Neural progenitor cell (in vitro differentiated cells): ENCODE measurements at regions not wholly inside any gene's neighbourhood (a gene's known extent, or its start where the extent isn't known, plus 50 kb on each side); places are given as distances from the start of the nearest gene placed in this dataset.

Experiments used
- DNase-seq: peaks from one replicate; pipeline ENCODE4 v3.0.0-alpha.2; 2016; ENCODE audit warnings: low spot score
- H2AFZ ChIP-seq: fragments of 200-600 bp; sonication (generic); replicated peaks from 2 replicates; pipeline ENCODE4 v1.6.1; 2016; ENCODE audit warnings: antibody characterized with exemption
- H3F3A ChIP-seq: fragments of 200-600 bp; sonication (generic); 2 replicates; pipeline ENCODE4 v1.6.1; 2016; ENCODE audit warnings: antibody characterized with exemption, low read depth
- H3K27ac ChIP-seq: fragments of 200-600 bp; sonication (generic); 2 replicates; pipeline ENCODE4 v1.5.1; 2016; ENCODE audit warnings: mild to moderate bottlenecking
- H3K27me3 ChIP-seq: fragments of 200-600 bp; sonication (generic); 2 replicates; pipeline ENCODE4 v1.6.1; 2016; ENCODE audit warnings: mild to moderate bottlenecking, moderate library complexity
- H3K36me3 ChIP-seq: fragments of 200-600 bp; sonication (generic); 2 replicates; pipeline ENCODE4 v1.5.1; 2016
- H3K4me1 ChIP-seq: fragments of 200-600 bp; sonication (generic); 2 replicates; pipeline ENCODE4 v1.6.1; 2016; ENCODE audit warnings: mixed run types
- H3K4me2 ChIP-seq: fragments of 200-600 bp; sonication (generic); 2 replicates; pipeline ENCODE4 v1.6.1; 2016
- H3K4me3 ChIP-seq: fragments of 200-600 bp; sonication (generic); 2 replicates; pipeline ENCODE4 v1.5.1; 2016
- H3K79me2 ChIP-seq: fragments of 200-600 bp; sonication (generic); 2 replicates; pipeline ENCODE4 v1.6.1; 2016; ENCODE audit warnings: low read depth
- H3K9ac ChIP-seq: fragments of 200-600 bp; sonication (generic); 2 replicates; pipeline ENCODE4 v1.6.1; 2016
- H3K9me3 ChIP-seq: fragments of 200-600 bp; sonication (generic); 2 replicates; pipeline ENCODE4 v1.5.1; 2016; ENCODE audit warnings: low read depth
- H4K20me1 ChIP-seq: fragments of 200-600 bp; sonication (generic); 2 replicates; pipeline ENCODE4 v1.6.1; 2016; ENCODE audit warnings: low read depth
- H3K27ac Mint-ChIP-seq: 3 replicates; pipeline ENCODE4 v1.8.0; 2021; ENCODE audit warnings: mixed read lengths
- H3K27me3 Mint-ChIP-seq: 2 replicates; pipeline ENCODE4 v1.8.0; 2022; ENCODE audit warnings: low read depth, mild to moderate bottlenecking, inconsistent platforms, moderate library complexity, mixed read lengths; ENCODE audit not compliant: insufficient read depth
- H3K36me3 Mint-ChIP-seq: 3 replicates; pipeline ENCODE4 v1.8.0; 2021; ENCODE audit warnings: mixed read lengths
- H3K4me1 Mint-ChIP-seq: 3 replicates; pipeline ENCODE4 v1.8.0; 2021; ENCODE audit warnings: mixed read lengths
- H3K4me3 Mint-ChIP-seq: 3 replicates; pipeline ENCODE4 v1.8.0; 2021; ENCODE audit warnings: mild to moderate bottlenecking, moderate library complexity, mixed read lengths
- H3K9me3 Mint-ChIP-seq: 3 replicates; pipeline ENCODE4 v1.8.0; 2020; ENCODE audit warnings: mixed read lengths
- CTCF ChIP-seq: fragments of 200-600 bp; sonication (generic); IDR thresholded peaks from 2 replicates; pipeline ENCODE4 v1.5.1; 2017; ENCODE audit warnings: antibody characterized with exemption, mild to moderate bottlenecking
- EZH2 ChIP-seq: fragments of 200-600 bp; sonication (generic); IDR thresholded peaks from 2 replicates; pipeline ENCODE4 v1.6.1; 2017; ENCODE audit warnings: antibody characterized with exemption, mild to moderate bottlenecking, moderate library complexity
- EZH2phosphoT487 ChIP-seq: fragments of 200-600 bp; sonication (generic); IDR thresholded peaks from 2 replicates; pipeline ENCODE4 v1.6.1; 2017; ENCODE audit warnings: antibody characterized with exemption

- DNase-seq, result no peak
- H3F3A ChIP-seq, result no peaks in the 10 kb centered on the region
- TF ChIP-seq EZH2, result no peak
- TF ChIP-seq EZH2phosphoT487, result no peak
- no peak for TF ChIP-seq CTCF
- H3K4me3 ChIP-seq, result no peak overlapping the region
- Mint-ChIP-seq H3K27me3 (no peaks in the 10 kb centered on the region), H3K36me3 (no peaks in the 10 kb centered on the region), H3K4me1 (no peaks in the 10 kb centered on the region), H3K4me3 (no peak overlapping the region), H3K9me3 (peaks cover 2% of the 10 kb centered on the region), H3K27ac (no peak overlapping the region)
- no peaks in the 10 kb centered on the region for H4K20me1 ChIP-seq
- no peak overlapping the region for H2AFZ ChIP-seq
- H3K79me2 ChIP-seq, result no peaks in the 10 kb centered on the region
- no peaks in the 10 kb centered on the region for H3K4me1 ChIP-seq
- H3K4me2 ChIP-seq, result no peak overlapping the region
- H3K27ac ChIP-seq, result no peak overlapping the region
- H3K27me3 ChIP-seq, result no peaks in the 10 kb centered on the region
- H3K36me3 ChIP-seq, result no peaks in the 10 kb centered on the region
- no peaks in the 10 kb centered on the region for H3K9me3 ChIP-seq
- no peak overlapping the region for H3K9ac ChIP-seq
Measured at GRCh38 chr2:216808805-216809425, 50.9 kb downstream of the TNP1 start.

DNA sequence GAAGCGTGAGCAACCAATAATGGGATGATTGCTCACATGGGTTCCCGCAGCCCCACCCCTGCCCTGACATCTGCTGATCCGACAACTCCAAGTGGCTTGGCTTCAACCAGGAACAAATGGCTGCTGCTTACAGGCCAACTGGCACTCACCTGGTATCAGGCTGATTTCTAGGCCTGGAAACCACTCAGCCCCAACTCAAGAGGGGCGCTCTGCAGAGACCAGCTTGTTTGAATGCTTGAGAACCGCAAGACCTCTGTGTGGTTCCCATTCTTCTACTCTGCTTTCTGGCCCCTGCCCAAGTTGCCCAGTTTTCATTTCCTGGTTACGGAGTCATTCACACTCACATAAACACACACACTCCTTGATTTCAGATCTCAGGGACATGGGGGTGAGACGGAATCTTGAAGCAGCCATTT is 52.0 kb downstream of the TNP1 start:
- no peak overlapping the region for H3K9ac ChIP-seq
- H4K20me1 ChIP-seq, result no peaks in the 10 kb centered on the region
- no peaks in the 10 kb centered on the region for H3F3A ChIP-seq
- H3K9me3 Mint-ChIP-seq, result peaks cover 2% of the 10 kb centered on the region
- peaks cover 2% of the 10 kb centered on the region for H3K27me3 Mint-ChIP-seq
- no peak overlapping the region for H3K4me2 ChIP-seq
- no peaks in the 10 kb centered on the region for H3K4me1 Mint-ChIP-seq
- no peak for TF ChIP-seq EZH2phosphoT487
- no peak overlapping the region for H3K27ac Mint-ChIP-seq
- DNase-seq, result no peak
- H3K27ac ChIP-seq, result no peak overlapping the region
- H3K36me3 ChIP-seq, result no peaks in the 10 kb centered on the region
- H3K4me3 Mint-ChIP-seq, result no peak overlapping the region
- no peak overlapping the region for H3K4me3 ChIP-seq
- H3K27me3 ChIP-seq, result no peaks in the 10 kb centered on the region
- H3K4me1 ChIP-seq, result no peaks in the 10 kb centered on the region
- no peaks in the 10 kb centered on the region for H3K9me3 ChIP-seq
- no peaks in the 10 kb centered on the region for H3K36me3 Mint-ChIP-seq
- no peak overlapping the region for H2AFZ ChIP-seq
- H3K79me2 ChIP-seq, result no peaks in the 10 kb centered on the region

DNA sequence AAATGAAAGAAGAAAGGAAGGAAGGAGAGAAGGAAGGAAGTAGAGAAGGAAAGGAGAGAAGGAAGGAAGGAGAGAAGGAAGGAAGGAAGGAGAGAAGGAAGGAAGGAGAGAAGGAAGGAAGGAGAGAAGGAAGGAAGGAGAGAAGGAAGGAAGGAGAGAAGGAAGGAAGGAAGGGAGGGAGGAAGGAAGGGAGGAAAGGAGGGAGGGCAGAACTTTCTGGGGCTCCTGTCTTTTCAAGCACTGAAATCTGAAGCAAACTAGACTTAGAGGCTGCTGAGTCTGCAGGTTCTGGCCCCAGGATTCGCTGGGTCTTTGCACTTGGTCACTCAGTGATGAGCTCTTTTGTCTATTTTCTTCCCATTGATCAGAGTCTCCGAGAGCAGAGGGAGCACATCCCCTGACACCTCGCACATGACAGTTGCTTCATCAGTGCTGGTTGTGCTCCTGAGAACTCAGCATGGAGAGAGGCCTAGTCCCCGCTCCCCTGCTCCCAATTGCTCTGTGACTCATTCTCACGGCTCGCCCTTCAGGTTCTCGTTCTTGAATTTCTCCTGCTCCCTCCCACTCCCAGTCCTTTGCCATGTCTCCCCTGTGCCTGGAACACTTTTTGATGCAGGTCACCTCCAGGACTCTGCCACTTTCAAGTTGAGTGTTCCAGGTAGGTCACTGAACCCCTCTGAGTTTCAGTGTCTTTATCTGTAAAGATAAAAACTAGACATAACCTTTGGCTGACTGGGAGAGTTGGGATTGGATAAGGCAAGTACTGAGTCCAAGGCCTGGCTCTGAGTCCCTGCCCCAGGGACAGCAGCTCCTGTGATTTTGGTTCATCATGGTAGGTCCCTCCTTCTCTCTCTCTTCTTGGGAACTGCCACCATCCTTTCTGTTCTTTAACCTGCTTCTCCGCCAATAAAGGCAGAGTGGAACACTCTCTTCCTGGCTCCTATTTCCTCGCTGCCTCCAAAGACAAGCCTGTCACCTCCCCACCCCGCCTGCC is 55.2 kb downstream of the TNP1 start:
- H3K4me1 Mint-ChIP-seq, result peaks cover 2% of the 10 kb centered on the region
- Histone ChIP-seq H3F3A (no peaks in the 10 kb centered on the region), H3K27ac (no peak overlapping the region), H3K9ac (no peak overlapping the region), H4K20me1 (no peaks in the 10 kb centered on the region), H3K27me3 (no peaks in the 10 kb centered on the region), H3K79me2 (no peaks in the 10 kb centered on the region), H3K4me2 (no peak overlapping the region), H2AFZ (no peak overlapping the region), H3K36me3 (no peaks in the 10 kb centered on the region), H3K4me1 (no peaks in the 10 kb centered on the region), H3K4me3 (no peak overlapping the region), H3K9me3 (no peaks in the 10 kb centered on the region)
- H3K27ac Mint-ChIP-seq, result no peak overlapping the region
- DNase-seq, result no peak
- peaks cover 4% of the 10 kb centered on the region for H3K27me3 Mint-ChIP-seq
- no peaks in the 10 kb centered on the region for H3K9me3 Mint-ChIP-seq
- no peaks in the 10 kb centered on the region for H3K36me3 Mint-ChIP-seq
- TF ChIP-seq EZH2phosphoT487 (no peak), EZH2 (no peak), CTCF (no peak)
- no peak overlapping the region for H3K4me3 Mint-ChIP-seq

GRCh38 chr2:216803791-216804190 is 56.1 kb downstream of the TNP1 start:
- H3K27me3 ChIP-seq, result no peaks in the 10 kb centered on the region
- no peak overlapping the region for H2AFZ ChIP-seq
- H3K4me2 ChIP-seq, result no peak overlapping the region
- H3K36me3 ChIP-seq, result no peaks in the 10 kb centered on the region
- no peaks in the 10 kb centered on the region for H4K20me1 ChIP-seq
- no peak for TF ChIP-seq CTCF
- TF ChIP-seq EZH2phosphoT487, result no peak
- TF ChIP-seq EZH2, result no peak
- no peaks in the 10 kb centered on the region for H3K79me2 ChIP-seq
- H3K9ac ChIP-seq, result no peak overlapping the region
- H3K27ac Mint-ChIP-seq, result no peak overlapping the region
- H3K36me3 Mint-ChIP-seq, result no peaks in the 10 kb centered on the region
- DNase-seq, result no peak
- no peaks in the 10 kb centered on the region for H3F3A ChIP-seq
- H3K27ac ChIP-seq, result no peak overlapping the region
- no peaks in the 10 kb centered on the region for H3K9me3 ChIP-seq
- H3K27me3 Mint-ChIP-seq, result peaks cover 4% of the 10 kb centered on the region
- no peaks in the 10 kb centered on the region for H3K4me1 ChIP-seq
- no peak overlapping the region for H3K4me3 Mint-ChIP-seq
- no peak overlapping the region for H3K4me3 ChIP-seq
- H3K9me3 Mint-ChIP-seq, result no peaks in the 10 kb centered on the region
- H3K4me1 Mint-ChIP-seq, result peaks cover 2% of the 10 kb centered on the region
